Neuronal stem cell (in vitro differentiated cells): ENCODE measurements at regions not wholly inside any gene's neighbourhood (a gene's known extent, or its start where the extent isn't known, plus 50 kb on each side); places are given as distances from the start of the nearest gene placed in this dataset.

Source experiments
- DNase-seq: peaks from one replicate; pipeline ENCODE4 v3.0.0-alpha.2; 2013; ENCODE audit warnings: low spot score
- H2AFZ ChIP-seq: one replicate; pipeline ENCODE4 v1.6.1; 2013; ENCODE audit warnings: mild to moderate bottlenecking, low read length, inconsistent platforms
- H2AK5ac ChIP-seq: 2 replicates; pipeline ENCODE4 v1.6.1; 2013; ENCODE audit warnings: low read depth, mild to moderate bottlenecking, inconsistent platforms, low read length, moderate library complexity, mixed read lengths
- H2BK120ac ChIP-seq: 2 replicates; pipeline ENCODE4 v1.6.1; 2013; ENCODE audit warnings: low read depth, mild to moderate bottlenecking, inconsistent platforms, low read length, moderate library complexity, mixed read lengths
- H2BK12ac ChIP-seq: one replicate; pipeline ENCODE4 v1.6.1; 2013; ENCODE audit warnings: low read length, inconsistent platforms
- H2BK15ac ChIP-seq: 2 replicates; pipeline ENCODE4 v1.6.1; 2013; ENCODE audit warnings: mild to moderate bottlenecking, low read length, inconsistent platforms, mixed read lengths
- H2BK5ac ChIP-seq: one replicate; pipeline ENCODE4 v1.6.1; 2013; ENCODE audit warnings: inconsistent platforms, mild to moderate bottlenecking, low read length, moderate library complexity
- H3K14ac ChIP-seq: one replicate; pipeline ENCODE4 v1.6.1; 2013; ENCODE audit warnings: low read length, inconsistent platforms
- H3K18ac ChIP-seq: 2 replicates; pipeline ENCODE4 v1.6.1; 2013; ENCODE audit warnings: low read length, inconsistent platforms
- H3K23ac ChIP-seq: 2 replicates; pipeline ENCODE4 v1.6.1; 2013; ENCODE audit warnings: low read depth, mild to moderate bottlenecking, mixed read lengths, low read length, inconsistent platforms; ENCODE audit not compliant: poor library complexity
- H3K27ac ChIP-seq: replicated peaks from 3 replicates; pipeline ENCODE4 v1.5.1; 2013; ENCODE audit warnings: low read length, inconsistent platforms
- H3K27me3 ChIP-seq, 3 experiments: 2 replicates each; pipeline ENCODE4 v1.6.1; 2013; ENCODE audit warnings: low read length in 3 of 3, mild to moderate bottlenecking in 2 of 3, inconsistent platforms in 1 of 3, low read depth in 1 of 3, mixed read lengths in 1 of 3, moderate library complexity in 1 of 3; ENCODE audit not compliant: control insufficient read depth in 3 of 3, insufficient read depth in 3 of 3
- H3K36me3 ChIP-seq, 2 donors: replicated peaks in 1 of 2; 2 replicates each; pipeline ENCODE4 v1.6.1; 2013; ENCODE audit warnings: low read length in 2 of 2; ENCODE audit not compliant: control insufficient read depth in 2 of 2, insufficient read depth in 2 of 2
- H3K4ac ChIP-seq: 2 replicates; pipeline ENCODE4 v1.6.1; 2013; ENCODE audit warnings: inconsistent platforms, mild to moderate bottlenecking, low read length, moderate library complexity
- H3K4me1 ChIP-seq, 2 donors: 1 replicate in 1 of 2; 2 replicates in 1 of 2; pipeline ENCODE4 v1.6.1; 2013; ENCODE audit warnings: low read length in 2 of 2, low read depth in 1 of 2; ENCODE audit not compliant: control insufficient read depth in 2 of 2, insufficient read depth in 1 of 2
- H3K4me2 ChIP-seq: one replicate; pipeline ENCODE4 v1.6.1; 2013; ENCODE audit warnings: mild to moderate bottlenecking, low read length, inconsistent platforms; ENCODE audit not compliant: insufficient read depth, poor library complexity, severe bottlenecking
- H3K4me3 ChIP-seq, 2 donors: 2 replicates each; pipeline ENCODE4 v1.5.1; 2013; ENCODE audit warnings: low read length in 2 of 2, mild to moderate bottlenecking in 2 of 2, inconsistent platforms in 1 of 2, moderate library complexity in 1 of 2
- H3K79me1 ChIP-seq: one replicate; pipeline ENCODE4 v1.6.1; 2013; ENCODE audit warnings: low read depth, mild to moderate bottlenecking, inconsistent platforms, low read length, moderate library complexity
- H3K9ac ChIP-seq: one replicate; pipeline ENCODE4 v1.6.1; 2013; ENCODE audit warnings: mild to moderate bottlenecking, low read depth, low read length, inconsistent platforms; ENCODE audit not compliant: poor library complexity
- H3K9me3 ChIP-seq, 2 donors: replicated peaks in 1 of 2; 2 replicates each; pipeline versions ENCODE3 to v1.6.1; 2013; ENCODE audit warnings: low read length in 2 of 2, mild to moderate bottlenecking in 2 of 2, inconsistent platforms in 1 of 2, low read depth in 1 of 2, mixed read lengths in 1 of 2, moderate library complexity in 1 of 2; ENCODE audit not compliant: control insufficient read depth in 2 of 2, insufficient read depth in 1 of 2
- H4K8ac ChIP-seq: one replicate; pipeline ENCODE4 v1.6.1; 2013; ENCODE audit warnings: low read depth, mild to moderate bottlenecking, inconsistent platforms, low read length, moderate library complexity
- H4K91ac ChIP-seq: one replicate; pipeline ENCODE4 v1.6.1; 2013; ENCODE audit warnings: low read length, low read depth, mild to moderate bottlenecking, inconsistent platforms; ENCODE audit not compliant: poor library complexity
- WGBS, 2 donors: extraction: QIAGEN DNeasy Blood & Tissue Kit; methylation state at CpG; one replicate each; pipeline ENCODE4 v1.1.7; 2013; ENCODE audit warnings: missing lambda C conversion rate in 2 of 2, mixed read lengths in 1 of 2; ENCODE audit not compliant: insufficient read length in 2 of 2, insufficient replicate concordance in 1 of 2; ENCODE audit errors: extremely low coverage in 2 of 2; 5-methylcytosine and 5-hydroxymethylcytosine counted together

DNA sequence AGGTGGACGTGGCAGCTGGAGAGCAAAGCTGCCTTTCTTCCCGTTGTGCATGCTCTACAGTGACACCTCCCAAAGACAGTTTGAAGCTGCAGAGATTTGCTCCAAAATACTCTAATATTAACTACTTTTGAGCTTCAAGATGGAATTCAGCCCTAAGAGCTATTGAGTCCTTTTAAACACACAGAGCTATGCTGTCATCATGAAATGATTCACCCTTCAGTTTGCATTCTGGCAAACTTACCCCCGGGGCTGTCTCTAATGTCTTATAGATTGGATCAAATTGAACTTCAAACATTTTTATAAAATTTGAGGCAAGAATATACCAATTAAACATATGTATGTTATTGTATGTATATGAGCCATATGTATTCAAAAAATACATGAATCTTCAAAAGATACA, 110.7 kb upstream of the EFEMP1 start:
- no peak overlapping the region for H2BK12ac ChIP-seq
- H3K4me2 ChIP-seq: no peak overlapping the region
- no peak overlapping the region for H2AFZ ChIP-seq
- H3K14ac ChIP-seq: no peak overlapping the region
- H3K27me3 ChIP-seq: peaks cover 0 to 29% (median 0%) of the 10 kb centered on the region in 3 experiments
- no peaks in the 10 kb centered on the region for H3K36me3 ChIP-seq
- H4K91ac ChIP-seq: no peak overlapping the region
- no peak overlapping the region for H3K27ac ChIP-seq
- no peak overlapping the region for H3K4me3 ChIP-seq
- no peak overlapping the region for H3K4ac ChIP-seq
- H4K8ac ChIP-seq: no peak overlapping the region
- no CpG with 5 or more reads among the region's 3 CpGs for WGBS, 2 donors
- H3K79me1 ChIP-seq: no peaks in the 10 kb centered on the region
- peaks cover 0 to 3% of the 10 kb centered on the region in 2 donors for H3K4me1 ChIP-seq
- no peak overlapping the region for H2BK15ac ChIP-seq
- H3K9me3 ChIP-seq: no peaks in the 10 kb centered on the region
- no peak overlapping the region for H3K23ac ChIP-seq
- H3K9ac ChIP-seq: no peak overlapping the region
- no peak overlapping the region for H3K18ac ChIP-seq
- no peak overlapping the region for H2AK5ac ChIP-seq
- H2BK120ac ChIP-seq: no peak overlapping the region
- no peak overlapping the region for H2BK5ac ChIP-seq
- DNase-seq: no peak

DNA sequence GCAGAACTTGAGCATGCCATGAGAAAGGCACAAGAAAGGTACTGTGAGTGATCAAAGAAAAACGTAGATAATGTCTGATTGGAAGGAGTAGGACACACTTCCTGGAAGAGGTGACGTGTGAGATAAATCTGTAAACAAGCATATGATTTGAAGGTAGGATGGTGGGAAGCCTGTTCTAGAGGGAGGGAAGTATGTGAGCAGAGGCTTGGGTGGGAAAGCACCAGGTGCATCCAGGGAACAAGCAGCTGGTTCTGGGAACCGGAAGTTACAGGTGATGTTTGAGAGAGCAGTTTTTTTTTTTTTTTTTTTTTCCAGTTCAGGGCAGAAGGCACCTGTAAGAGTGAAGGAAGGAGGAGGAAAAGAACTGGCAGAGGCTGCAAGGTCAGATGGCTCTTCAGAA, 116.6 kb upstream of the EFEMP1 start:
- Histone ChIP-seq H3K4ac (no peak overlapping the region), H2BK12ac (no peak overlapping the region), H3K9me3 (no peaks in the 10 kb centered on the region), H2BK5ac (no peak overlapping the region), H4K8ac (no peak overlapping the region), H3K23ac (no peak overlapping the region), H2AK5ac (no peak overlapping the region), H3K18ac (no peak overlapping the region), H3K4me3 (no peak overlapping the region), H3K4me2 (no peak overlapping the region), H2BK120ac (no peak overlapping the region), H3K9ac (no peak overlapping the region), H2BK15ac (no peak overlapping the region), H4K91ac (no peak overlapping the region), H3K4me1 (no peaks in the 10 kb centered on the region), H3K27ac (no peak overlapping the region), H3K79me1 (no peaks in the 10 kb centered on the region), H3K27me3 (peaks cover 0 to 33% (median 0%) of the 10 kb centered on the region in 3 experiments), H3K14ac (no peak overlapping the region), H2AFZ (no peak overlapping the region), H3K36me3 (no peaks in the 10 kb centered on the region)
- DNase-seq: no peak
- WGBS, 2 donors: no CpG with 5 or more reads among the region's 3 CpGs

DNA sequence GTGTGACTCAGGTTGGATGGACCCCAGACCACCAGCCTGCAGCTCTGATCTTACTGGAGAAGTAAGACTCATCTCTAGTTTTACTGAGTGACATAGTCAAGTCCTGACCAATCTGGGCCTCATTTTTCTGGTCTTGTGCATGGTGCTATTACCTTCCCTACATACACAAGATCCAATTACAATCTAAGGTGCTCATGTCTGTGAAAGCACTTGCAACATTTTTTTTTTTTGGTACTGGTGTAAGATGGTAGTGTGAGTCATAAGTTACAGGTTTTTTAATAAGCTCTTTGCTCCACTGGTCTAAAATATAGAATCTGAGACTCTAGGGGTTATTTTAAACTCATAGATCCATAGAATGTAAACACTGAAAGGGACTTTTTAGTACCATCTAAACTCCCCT, 117.3 kb upstream of the EFEMP1 start:
- Histone ChIP-seq H3K4me1 (peaks cover 0 to 2% of the 10 kb centered on the region in 2 donors), H2AFZ (no peak overlapping the region), H4K91ac (no peak overlapping the region), H2BK12ac (no peak overlapping the region), H3K27ac (no peak overlapping the region), H3K4me3 (no peak overlapping the region), H3K79me1 (no peaks in the 10 kb centered on the region), H3K23ac (no peak overlapping the region), H2AK5ac (no peak overlapping the region), H3K18ac (no peak overlapping the region), H3K9me3 (no peaks in the 10 kb centered on the region), H2BK120ac (no peak overlapping the region), H3K4ac (no peak overlapping the region), H4K8ac (no peak overlapping the region), H2BK5ac (no peak overlapping the region), H3K14ac (no peak overlapping the region), H2BK15ac (no peak overlapping the region), H3K27me3 (peaks cover 0 to 29% (median 0%) of the 10 kb centered on the region in 3 experiments), H3K4me2 (no peak overlapping the region), H3K36me3 (no peaks in the 10 kb centered on the region), H3K9ac (no peak overlapping the region)
- no peak for DNase-seq

DNA sequence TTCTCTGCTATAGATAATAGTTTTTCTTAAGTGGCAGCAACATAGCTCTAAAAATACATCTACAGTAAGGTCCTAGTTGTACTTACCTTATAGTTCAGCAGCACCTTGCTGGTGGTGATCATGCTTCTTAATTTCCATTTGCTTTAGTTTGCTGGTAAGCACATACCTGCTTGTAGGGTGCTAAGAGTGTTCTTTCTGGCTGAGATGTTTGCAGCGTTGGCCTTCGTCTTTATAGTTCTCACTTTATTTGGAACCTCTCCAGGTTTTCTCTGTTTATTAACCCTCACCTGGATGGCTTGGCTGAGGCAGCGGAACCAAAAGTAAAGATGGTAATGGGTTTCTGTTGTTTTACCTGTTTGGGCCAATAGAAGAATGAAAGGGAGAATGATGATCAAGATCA, 123.6 kb upstream of the EFEMP1 start:
- no peak for DNase-seq
- Histone ChIP-seq H3K79me1 (no peaks in the 10 kb centered on the region), H4K91ac (no peak overlapping the region), H3K23ac (no peak overlapping the region), H3K4me3 (no peak overlapping the region), H3K4ac (no peak overlapping the region), H3K18ac (no peak overlapping the region), H2BK15ac (no peak overlapping the region), H3K27me3 (peaks cover 0 to 13% (median 0%) of the 10 kb centered on the region in 3 experiments), H3K4me1 (peaks cover 0 to 5% of the 10 kb centered on the region in 2 donors), H2BK12ac (no peak overlapping the region), H2AFZ (no peak overlapping the region), H3K9me3 (no peaks in the 10 kb centered on the region), H2BK5ac (no peak overlapping the region), H3K9ac (no peak overlapping the region), H3K4me2 (no peak overlapping the region), H3K14ac (no peak overlapping the region), H3K36me3 (no peaks in the 10 kb centered on the region), H4K8ac (no peak overlapping the region), H3K27ac (no peak overlapping the region), H2BK120ac (no peak overlapping the region), H2AK5ac (no peak overlapping the region)
- no CpG with 5 or more reads among the region's 3 CpGs for WGBS, 2 donors
